Liver (tissue), 3 donors: ENCODE measurements at regions not wholly inside any gene's neighbourhood (a gene's known extent, or its start where the extent isn't known, plus 50 kb on each side); places are given as distances from the start of the nearest gene placed in this dataset.

ENCODE experiments used
- ATF3 ChIP-seq: IDR thresholded peaks from 2 replicates; pipeline ENCODE4 v1.6.1; 2016; ENCODE audit warnings: antibody characterized with exemption
- CTCF ChIP-seq: fragments of 150-350 bp; IDR thresholded peaks from 2 replicates; pipeline ENCODE4 v1.5.1; 2017; ENCODE audit warnings: improper control_type of control experiment, low read depth, low read length; ENCODE audit not compliant: missing input control
- MAX ChIP-seq: IDR thresholded peaks from 2 replicates; pipeline ENCODE4 v1.6.1; 2016; ENCODE audit warnings: antibody characterized with exemption
- REST ChIP-seq: IDR thresholded peaks from 2 replicates; pipeline ENCODE4 v1.6.1; 2016; ENCODE audit warnings: antibody characterized with exemption, mild to moderate bottlenecking
- RXRA ChIP-seq, 2 donors: IDR thresholded peaks; 2 replicates each; pipeline ENCODE4 v1.6.1; 2017 to 2018; ENCODE audit warnings: antibody characterized with exemption in 2 of 2, mild to moderate bottlenecking in 1 of 2
- SP1 ChIP-seq: IDR thresholded peaks from 2 replicates; pipeline ENCODE4 v1.6.1; 2018; ENCODE audit warnings: antibody characterized with exemption, mild to moderate bottlenecking
- YY1 ChIP-seq: IDR thresholded peaks from 2 replicates; pipeline ENCODE4 v1.6.1; 2016; ENCODE audit warnings: antibody characterized with exemption, mild to moderate bottlenecking
- donor health status: healthy.
- donor health status: healthy.

- TF ChIP-seq MAX, result no peak
- TF ChIP-seq CTCF, result no peak
- no peak for TF ChIP-seq ATF3
- no peak for TF ChIP-seq RXRA (IDR thresholded peaks at IDR 0.05)
- TF ChIP-seq YY1, result no peak
- no peak for TF ChIP-seq REST
- no peak for TF ChIP-seq SP1
Observed at GRCh38 chr1:198909973-198910372, 271.1 kb downstream of the PTPRC start.
